Kidney (tissue), 13 donors: ENCODE measurements at regions not wholly inside any gene's neighbourhood (a gene's known extent, or its start where the extent isn't known, plus 50 kb on each side); places are given as distances from the start of the nearest gene placed in this dataset.
A peak's percentile ranks its signal among the peaks of the same experiment; 100 is the strongest.

Experiments used
- DNase-seq, 5 donors: peaks; one replicate each; pipeline ENCODE4 v3.0.0-alpha.2; 2013 to 2020
- FAIRE-seq: peaks from 2 replicates; lab custom pipeline; 2012; peaks lifted over from hg19 to GRCh38; lab: Jason Lieb, UNC
- H3K27ac ChIP-seq, 2 donors: one replicate each; pipeline ENCODE4 v1.7.0; 2013; ENCODE audit warnings: low read depth in 2 of 2, low read length in 2 of 2, inconsistent platforms in 1 of 2
- H3K27me3 ChIP-seq: one replicate; pipeline ENCODE4 v1.7.1; 2013; ENCODE audit warnings: low read length, inconsistent platforms; ENCODE audit not compliant: control insufficient read depth, insufficient read depth
- H3K36me3 ChIP-seq, 3 donors: one replicate each; pipeline versions ENCODE4 v1.7.0 to v1.7.1; 2013; ENCODE audit warnings: low read length in 3 of 3, control low read depth in 1 of 3, inconsistent platforms in 1 of 3; ENCODE audit not compliant: insufficient read depth in 3 of 3, control insufficient read depth in 2 of 3
- H3K4me1 ChIP-seq, 3 donors: one replicate each; pipeline versions ENCODE4 v1.7.0 to v1.7.1; 2013; ENCODE audit warnings: low read length in 3 of 3, inconsistent platforms in 1 of 3, low read depth in 1 of 3; ENCODE audit not compliant: control insufficient read depth in 2 of 3, insufficient read depth in 2 of 3
- H3K4me3 ChIP-seq, 3 donors: one replicate each; pipeline versions ENCODE4 v1.7.0 to v1.8.1; 2013; ENCODE audit warnings: low read length in 3 of 3, control low read depth in 1 of 3, inconsistent platforms in 1 of 3
- H3K9ac ChIP-seq, 3 donors: one replicate each; pipeline versions ENCODE4 v1.7.0 to v1.7.1; 2013; ENCODE audit warnings: low read length in 3 of 3, control low read depth in 1 of 3, inconsistent platforms in 1 of 3
- H3K9me3 ChIP-seq, 3 donors: one replicate each; pipeline versions ENCODE4 v1.7.0 to v1.7.1; 2013; ENCODE audit warnings: low read length in 3 of 3, control low read depth in 1 of 3, inconsistent platforms in 1 of 3; ENCODE audit not compliant: control insufficient read depth in 2 of 3, insufficient read depth in 1 of 3
- intact Hi-C: fragments of 100-400 bp; cut with DNase I; formaldehyde crosslinking; loops from one replicate; pipeline ENCODE4 v1.11.1; 2022
- TF ChIP-seq, protein P1 (sequence below): IDR thresholded peaks from 3 replicates; pipeline ENCODE4 v1.5.1; 2012; ENCODE audit warnings: mild to moderate bottlenecking, moderate library complexity, borderline replicate concordance; ENCODE audit not compliant: insufficient read depth; ENCODE audit errors: extremely low read depth
- donor health status: control.
- donor health status: control.
- donor health status: control.
- donor health status: control.
- donor health status: control.
- donor health status: DM: yes; HTN: yes; CAD: no.
- donor health status: Normal renal cell carcinoma (clear cell type).

DNA sequence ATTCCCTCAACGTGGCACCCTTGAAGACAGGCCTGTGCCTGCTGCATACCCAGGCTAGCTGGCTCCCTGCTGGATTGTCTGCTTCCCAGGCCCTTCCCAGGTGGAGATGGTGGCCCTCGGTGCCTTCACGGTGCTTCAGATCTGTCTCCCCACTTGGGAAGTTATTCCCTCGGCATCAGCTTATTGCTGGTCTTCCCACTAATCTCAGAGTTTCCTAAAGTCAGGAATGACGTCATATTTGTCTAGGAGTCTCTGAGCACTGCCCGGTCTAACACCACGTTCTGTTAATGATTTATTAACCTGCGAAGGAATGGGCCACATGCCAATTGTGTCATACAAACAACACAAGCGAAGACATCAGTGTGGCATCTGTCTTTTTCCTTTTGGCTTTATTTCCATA, 269.8 kb upstream of the ID2 start:
- FAIRE-seq = peak; percentile 52

DNA sequence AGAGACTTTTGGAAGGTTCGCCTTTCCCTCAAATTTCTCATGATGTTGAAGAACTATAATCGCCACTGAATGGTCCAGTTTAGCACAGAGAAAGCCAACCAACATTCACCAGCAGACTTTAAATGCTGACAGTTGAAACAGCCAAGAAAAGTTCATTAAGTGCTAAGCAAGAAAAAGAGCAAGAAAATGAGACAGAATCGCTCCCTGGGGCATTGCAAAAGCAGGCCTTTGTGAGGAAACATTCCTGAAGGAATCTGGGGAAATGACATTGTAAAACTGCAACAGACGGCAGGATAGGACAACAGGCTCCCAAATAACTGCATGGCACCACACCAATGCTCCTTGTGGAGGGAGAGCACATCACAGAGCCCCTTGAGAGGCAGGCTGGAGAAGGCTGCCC, 269.3 kb upstream of the ID2 start:
- Histone ChIP-seq H3K9me3 (no peaks in the 10 kb centered on the region), H3K36me3 (no peaks in the 10 kb centered on the region), H3K27ac (peak overlapping the region in 1 of 2 donors; percentile 57), H3K9ac (no peak overlapping the region), H3K4me1 (peaks cover 4 to 15% (median 7%) of the 10 kb centered on the region in 3 donors), H3K27me3 (no peaks in the 10 kb centered on the region), H3K4me3 (no peak overlapping the region)
- DNase-seq (peak in 2 of 5 donors; percentile 33 to 78), FAIRE-seq (no peak)
- intact Hi-C loops = no loop called here
- TF ChIP-seq, protein P1, sequence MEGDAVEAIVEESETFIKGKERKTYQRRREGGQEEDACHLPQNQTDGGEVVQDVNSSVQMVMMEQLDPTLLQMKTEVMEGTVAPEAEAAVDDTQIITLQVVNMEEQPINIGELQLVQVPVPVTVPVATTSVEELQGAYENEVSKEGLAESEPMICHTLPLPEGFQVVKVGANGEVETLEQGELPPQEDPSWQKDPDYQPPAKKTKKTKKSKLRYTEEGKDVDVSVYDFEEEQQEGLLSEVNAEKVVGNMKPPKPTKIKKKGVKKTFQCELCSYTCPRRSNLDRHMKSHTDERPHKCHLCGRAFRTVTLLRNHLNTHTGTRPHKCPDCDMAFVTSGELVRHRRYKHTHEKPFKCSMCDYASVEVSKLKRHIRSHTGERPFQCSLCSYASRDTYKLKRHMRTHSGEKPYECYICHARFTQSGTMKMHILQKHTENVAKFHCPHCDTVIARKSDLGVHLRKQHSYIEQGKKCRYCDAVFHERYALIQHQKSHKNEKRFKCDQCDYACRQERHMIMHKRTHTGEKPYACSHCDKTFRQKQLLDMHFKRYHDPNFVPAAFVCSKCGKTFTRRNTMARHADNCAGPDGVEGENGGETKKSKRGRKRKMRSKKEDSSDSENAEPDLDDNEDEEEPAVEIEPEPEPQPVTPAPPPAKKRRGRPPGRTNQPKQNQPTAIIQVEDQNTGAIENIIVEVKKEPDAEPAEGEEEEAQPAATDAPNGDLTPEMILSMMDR = no peak

More for the DNA sequence above, 269.8 kb upstream of the ID2 start:
- Histone ChIP-seq H3K9me3 (no peaks in the 10 kb centered on the region), H3K4me3 (no peak overlapping the region), H3K27ac (peak overlapping the region in 1 of 2 donors; percentile 57), H3K9ac (no peak overlapping the region), H3K4me1 (peaks cover 4 to 15% (median 7%) of the 10 kb centered on the region in 3 donors), H3K36me3 (no peaks in the 10 kb centered on the region), H3K27me3 (no peaks in the 10 kb centered on the region)
- peak in 3 of 5 donors; percentile 41 to 77 (median 61) for DNase-seq
- TF ChIP-seq, protein P1 = no peak
- intact Hi-C loops = no loop called here

DNA sequence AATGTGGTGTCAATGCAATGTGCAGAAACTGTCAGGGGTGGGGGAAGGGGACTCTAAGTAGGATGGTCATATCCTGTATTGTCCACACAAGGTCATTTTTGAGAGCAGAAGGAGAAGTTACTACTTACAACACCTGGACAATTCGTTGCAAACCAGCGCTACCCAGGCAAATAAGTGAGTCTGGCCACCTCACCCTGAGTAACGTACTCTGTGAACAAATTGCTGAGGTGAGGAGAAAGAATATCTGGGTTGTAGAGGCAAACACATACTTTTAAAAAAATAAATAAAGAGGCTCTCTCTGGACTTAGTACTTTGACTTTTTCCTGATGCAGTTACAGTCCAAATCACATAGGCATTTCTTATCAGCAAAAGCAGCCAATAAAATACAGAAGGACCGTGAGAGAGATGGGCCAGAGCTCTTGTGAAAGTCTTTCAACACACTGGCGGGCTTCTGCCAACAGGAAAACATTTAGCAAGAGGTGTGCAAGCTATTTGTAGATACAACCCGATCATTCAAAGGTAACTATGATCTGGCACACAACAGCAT, 268.2 kb upstream of the ID2 start:
- FAIRE-seq (no peak), DNase-seq (no peak)
- Histone ChIP-seq H3K4me3 (no peak overlapping the region), H3K9ac (no peak overlapping the region), H3K36me3 (no peaks in the 10 kb centered on the region), H3K27me3 (no peaks in the 10 kb centered on the region), H3K9me3 (no peaks in the 10 kb centered on the region), H3K4me1 (peaks cover 4 to 15% (median 7%) of the 10 kb centered on the region in 3 donors), H3K27ac (no peak overlapping the region)
- TF ChIP-seq, protein P1 = no peak
- intact Hi-C loops = no loop called here
